NCI-H1436 (cell line): ENCODE measurements at regions not wholly inside any gene's neighbourhood (a gene's known extent, or its start where the extent isn't known, plus 50 kb on each side); places are given as distances from the start of the nearest gene placed in this dataset.
"Not testable (repeated sequence)": the region's sequence is repeated elsewhere in the genome, so short reads cannot be mapped to it uniquely, and the experiment has no call there.

Experiments
- DNase-seq: peaks from one replicate; lab custom pipeline; 2025; lab: John Stamatoyannopoulos, UW

GRCh38 chr1:59214248-59215208 lies 82.4 kb upstream of the FGGY start:
- no peak for DNase-seq

- no peak for DNase-seq
Measured at GRCh38 chr1:59215766-59216291, 81.1 kb upstream of the FGGY start.

GRCh38 chr1:59217439-59217838 lies 79.5 kb upstream of the FGGY start:
- DNase-seq = not testable (repeated sequence)

- DNase-seq = no peak
Measured at GRCh38 chr1:59218521-59219236, 78.2 kb upstream of the FGGY start.

- no peak for DNase-seq
Measured at GRCh38 chr1:59219916-59220315, 77.0 kb upstream of the FGGY start.

GRCh38 chr1:59220356-59220755 lies 76.5 kb upstream of the FGGY start:
- DNase-seq = no peak

GRCh38 chr1:59223198-59223597 lies 73.7 kb upstream of the FGGY start:
- no peak for DNase-seq

- no peak for DNase-seq
Measured at GRCh38 chr1:59223989-59224634, 72.8 kb upstream of the FGGY start.

- DNase-seq = no peak
Measured at GRCh38 chr1:59225594-59226316, 71.1 kb upstream of the FGGY start.

GRCh38 chr1:59229138-59229537 lies 67.8 kb upstream of the FGGY start:
- DNase-seq = no peak

- no peak for DNase-seq
Measured at GRCh38 chr1:59230622-59231021, 66.3 kb upstream of the FGGY start.

- peak; percentile 9 for DNase-seq
Measured at GRCh38 chr1:59232216-59232615, 64.7 kb upstream of the FGGY start.

- no peak for DNase-seq
Measured at GRCh38 chr1:59233444-59233843, 63.5 kb upstream of the FGGY start.

GRCh38 chr1:59236721-59237545 lies 60.0 kb upstream of the FGGY start:
- no peak for DNase-seq

- DNase-seq = no peak
Measured at GRCh38 chr1:59237900-59238299, 59.0 kb upstream of the FGGY start.

- DNase-seq = no peak
Measured at GRCh38 chr1:59238333-59238934, 58.5 kb upstream of the FGGY start.

- no peak for DNase-seq
Measured at GRCh38 chr1:59238993-59239392, 57.9 kb upstream of the FGGY start.

- no peak for DNase-seq
Measured at GRCh38 chr1:59241909-59242308, 55.0 kb upstream of the FGGY start.

GRCh38 chr1:59242370-59242769 lies 54.5 kb upstream of the FGGY start:
- no peak for DNase-seq

GRCh38 chr1:59243550-59243949 lies 53.3 kb upstream of the FGGY start:
- no peak for DNase-seq
